Nephron progenitor cell (in vitro differentiated cells): ENCODE measurements at regions not wholly inside any gene's neighbourhood (a gene's known extent, or its start where the extent isn't known, plus 50 kb on each side); places are given as distances from the start of the nearest gene placed in this dataset.
A peak's percentile ranks its signal among the peaks of the same experiment; 100 is the strongest.
"Not testable (repeated sequence)": the region's sequence is repeated elsewhere in the genome, so short reads cannot be mapped to it uniquely, and the experiment has no call there.

Experiments
- DNase-seq: peaks from one replicate; pipeline ENCODE4 v3.0.0; 2021
- H3K27ac Mint-ChIP-seq: 2 replicates; pipeline ENCODE4 v1.8.0; 2021; ENCODE audit warnings: mild to moderate bottlenecking, moderate library complexity, mixed read lengths
- H3K27me3 Mint-ChIP-seq: 2 replicates; pipeline ENCODE4 v1.8.0; 2021; ENCODE audit warnings: mild to moderate bottlenecking, low read depth, mixed read lengths; ENCODE audit not compliant: poor library complexity
- H3K36me3 Mint-ChIP-seq: 2 replicates; pipeline ENCODE4 v1.8.0; 2021; ENCODE audit warnings: low read depth, mixed read lengths
- H3K4me1 Mint-ChIP-seq: 2 replicates; pipeline ENCODE4 v1.8.0; 2021; ENCODE audit warnings: mixed read lengths
- H3K4me3 Mint-ChIP-seq: 2 replicates; pipeline ENCODE4 v1.8.0; 2021; ENCODE audit warnings: mild to moderate bottlenecking, moderate library complexity, mixed read lengths
- H3K9me3 Mint-ChIP-seq: 2 replicates; pipeline ENCODE4 v1.8.0; 2021; ENCODE audit warnings: mild to moderate bottlenecking, moderate library complexity, mixed read lengths
- TF ChIP-seq, protein P1 (sequence below): fragments of 200-600 bp; sonication (generic); IDR thresholded peaks from 2 replicates; pipeline ENCODE4 v1.5.0; 2021; ENCODE audit warnings: antibody characterized with exemption

DNA sequence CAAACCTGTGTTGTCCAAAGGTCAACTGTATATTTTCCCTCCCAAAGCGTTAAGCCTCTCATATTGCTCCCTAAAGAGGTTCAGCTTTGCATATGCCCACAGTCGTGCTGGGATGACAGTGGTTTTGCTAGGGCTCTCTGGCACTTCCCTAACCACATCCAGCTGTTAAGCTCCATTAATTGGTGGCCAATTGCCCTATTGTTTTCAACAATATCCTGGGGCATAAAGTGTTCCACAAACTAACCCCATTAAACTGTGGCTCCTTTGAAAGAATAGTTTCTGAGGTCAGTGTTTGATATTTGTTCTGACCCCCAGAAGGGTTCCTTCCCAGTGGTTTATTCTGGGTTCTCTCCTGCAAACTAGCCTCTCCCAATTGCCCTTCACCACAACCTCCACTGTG lies 194.5 kb downstream of the HSD17B3 start:
- Mint-ChIP-seq H3K27ac (no peak overlapping the region), H3K9me3 (peaks cover 48% of the 10 kb centered on the region), H3K4me1 (peaks cover 39% of the 10 kb centered on the region), H3K36me3 (peaks cover 20% of the 10 kb centered on the region), H3K27me3 (peaks cover 4% of the 10 kb centered on the region), H3K4me3 (no peak overlapping the region)
- no peak for DNase-seq
- TF ChIP-seq, protein P1, sequence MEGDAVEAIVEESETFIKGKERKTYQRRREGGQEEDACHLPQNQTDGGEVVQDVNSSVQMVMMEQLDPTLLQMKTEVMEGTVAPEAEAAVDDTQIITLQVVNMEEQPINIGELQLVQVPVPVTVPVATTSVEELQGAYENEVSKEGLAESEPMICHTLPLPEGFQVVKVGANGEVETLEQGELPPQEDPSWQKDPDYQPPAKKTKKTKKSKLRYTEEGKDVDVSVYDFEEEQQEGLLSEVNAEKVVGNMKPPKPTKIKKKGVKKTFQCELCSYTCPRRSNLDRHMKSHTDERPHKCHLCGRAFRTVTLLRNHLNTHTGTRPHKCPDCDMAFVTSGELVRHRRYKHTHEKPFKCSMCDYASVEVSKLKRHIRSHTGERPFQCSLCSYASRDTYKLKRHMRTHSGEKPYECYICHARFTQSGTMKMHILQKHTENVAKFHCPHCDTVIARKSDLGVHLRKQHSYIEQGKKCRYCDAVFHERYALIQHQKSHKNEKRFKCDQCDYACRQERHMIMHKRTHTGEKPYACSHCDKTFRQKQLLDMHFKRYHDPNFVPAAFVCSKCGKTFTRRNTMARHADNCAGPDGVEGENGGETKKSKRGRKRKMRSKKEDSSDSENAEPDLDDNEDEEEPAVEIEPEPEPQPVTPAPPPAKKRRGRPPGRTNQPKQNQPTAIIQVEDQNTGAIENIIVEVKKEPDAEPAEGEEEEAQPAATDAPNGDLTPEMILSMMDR, result no peak

DNA sequence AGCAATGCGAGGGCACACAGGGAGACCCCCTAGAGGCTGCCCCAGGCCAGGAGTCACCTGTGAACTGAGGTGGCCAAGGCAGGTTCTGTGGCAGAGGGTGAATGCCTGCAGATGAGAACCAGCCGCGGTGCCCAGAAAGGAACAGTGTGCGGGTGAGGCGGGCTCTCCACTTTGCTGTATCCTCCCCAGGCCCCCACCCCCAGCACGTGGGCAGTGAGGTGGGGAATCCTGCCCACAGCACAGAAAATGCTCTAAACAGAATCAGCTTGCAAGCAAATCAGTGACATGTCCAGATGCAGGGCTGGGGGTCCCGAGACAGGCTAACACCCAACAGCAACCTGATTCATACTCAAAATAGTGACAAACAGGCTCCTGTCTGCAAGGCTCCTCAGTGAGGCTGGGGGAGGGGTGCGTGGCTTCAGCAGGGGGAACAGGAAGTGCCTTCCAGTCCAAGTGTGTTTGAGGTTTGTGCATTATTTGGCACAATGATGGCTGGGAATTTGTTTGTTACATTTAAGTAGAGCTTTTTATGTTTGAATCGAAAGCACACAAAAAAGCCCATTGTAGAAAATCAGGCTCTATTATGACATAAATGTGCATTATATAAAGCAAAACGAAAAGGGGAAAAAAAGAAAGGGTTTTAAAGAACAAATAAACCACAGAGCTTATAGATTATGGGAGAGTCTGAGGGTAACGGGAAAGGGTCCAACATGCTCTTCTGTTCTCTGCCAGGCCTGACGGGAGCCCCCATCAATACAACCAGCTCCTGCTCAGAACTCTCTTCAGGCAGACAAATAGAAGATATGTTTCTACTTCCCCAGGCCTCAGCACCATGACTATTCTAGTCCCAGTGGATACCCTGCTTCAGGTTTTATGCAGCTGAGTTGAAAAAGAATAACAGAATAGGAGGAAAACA lies 201.3 kb downstream of the HSD17B3 start:
- Mint-ChIP-seq H3K9me3 (peaks cover 42% of the 10 kb centered on the region), H3K27me3 (peaks cover 5% of the 10 kb centered on the region), H3K36me3 (peaks cover 17% of the 10 kb centered on the region), H3K27ac (no peak overlapping the region), H3K4me1 (peaks cover 34% of the 10 kb centered on the region), H3K4me3 (no peak overlapping the region)
- no peak for DNase-seq
- TF ChIP-seq, protein P1, result no peak

DNA sequence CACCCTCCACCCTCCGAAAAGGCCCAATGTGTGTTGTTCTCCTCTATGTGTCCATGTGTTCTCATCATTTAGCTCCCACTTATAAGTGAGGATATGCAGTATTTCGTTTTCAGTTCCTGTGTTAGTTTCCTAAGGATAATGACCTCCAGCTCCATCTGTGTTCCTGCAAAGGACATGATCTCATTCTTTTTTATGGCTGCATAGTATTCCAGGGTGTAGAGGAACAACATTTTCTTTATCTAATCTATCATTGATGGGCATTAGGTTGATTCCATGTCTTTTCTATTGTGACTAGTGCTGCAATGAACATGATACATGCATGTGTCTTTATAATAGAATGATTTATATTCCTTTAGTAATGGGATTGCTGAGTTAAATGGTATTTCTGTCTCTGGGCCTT lies 211.3 kb downstream of the HSD17B3 start:
- H3K4me3 Mint-ChIP-seq, H3K27ac Mint-ChIP-seq, DNase-seq: not testable (repeated sequence)
- peaks cover 10% of the 10 kb centered on the region for H3K27me3 Mint-ChIP-seq
- peaks cover 19% of the 10 kb centered on the region for H3K9me3 Mint-ChIP-seq
- peaks cover 16% of the 10 kb centered on the region for H3K36me3 Mint-ChIP-seq
- H3K4me1 Mint-ChIP-seq, result peaks cover 50% of the 10 kb centered on the region

DNA sequence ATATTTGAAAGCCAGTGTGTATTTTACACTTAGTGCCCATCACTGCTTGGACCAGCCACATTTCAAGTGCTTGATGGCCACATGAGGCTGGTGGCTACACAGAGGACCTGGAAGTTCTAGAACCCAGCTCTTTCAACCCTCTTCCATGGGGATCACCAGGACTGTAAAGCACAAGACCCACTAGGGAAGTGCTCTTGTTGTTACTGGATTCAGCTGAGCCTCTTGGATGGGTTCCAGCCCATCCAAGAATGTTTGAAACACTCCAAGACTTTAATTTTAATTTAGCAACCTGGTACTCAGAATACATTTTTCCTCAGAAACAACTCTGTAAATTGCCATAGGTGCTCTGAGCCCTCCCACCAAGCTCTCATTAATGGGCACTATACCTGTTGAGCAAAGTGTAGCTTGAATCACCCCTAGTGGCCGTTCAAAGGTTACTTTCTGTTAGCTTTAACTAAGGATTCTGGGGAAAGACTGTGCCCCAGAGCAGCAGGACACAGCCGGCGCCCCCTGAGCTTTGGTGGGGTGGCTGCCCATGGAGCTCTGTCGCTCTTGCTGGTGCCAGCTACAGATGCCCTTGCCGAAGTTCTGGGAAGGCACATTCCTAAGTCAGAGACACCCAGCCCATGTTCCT lies 212.4 kb downstream of the HSD17B3 start:
- Mint-ChIP-seq H3K27ac (no peak overlapping the region), H3K4me1 (peaks cover 55% of the 10 kb centered on the region), H3K9me3 (peaks cover 18% of the 10 kb centered on the region), H3K36me3 (peaks cover 13% of the 10 kb centered on the region), H3K4me3 (no peak overlapping the region), H3K27me3 (peaks cover 8% of the 10 kb centered on the region)
- TF ChIP-seq, protein P1, result no peak
- no peak for DNase-seq

DNA sequence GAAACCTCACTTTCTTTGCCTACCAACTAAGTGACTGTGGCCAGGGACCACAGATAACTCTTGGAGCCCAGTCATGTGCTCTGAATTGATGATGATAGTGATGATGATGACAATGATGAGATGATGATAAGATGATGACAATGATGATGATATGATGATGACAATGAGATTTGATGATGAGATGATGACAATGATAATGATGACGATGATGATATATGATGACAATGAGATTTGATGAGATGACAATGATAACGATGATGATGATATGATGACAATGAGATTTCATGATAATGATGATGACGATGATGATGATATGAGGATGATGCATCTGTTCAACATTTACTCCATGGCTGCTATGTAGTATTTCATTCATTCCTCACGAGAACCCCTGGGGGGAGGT lies 213.0 kb downstream of the ERCC6L2 start:
- peaks cover 56% of the 10 kb centered on the region for H3K4me1 Mint-ChIP-seq
- H3K4me3 Mint-ChIP-seq, result no peak overlapping the region
- no peak for DNase-seq
- no peak overlapping the region for H3K27ac Mint-ChIP-seq
- peaks cover 8% of the 10 kb centered on the region for H3K27me3 Mint-ChIP-seq
- peaks cover 13% of the 10 kb centered on the region for H3K36me3 Mint-ChIP-seq
- TF ChIP-seq, protein P1, result no peak
- H3K9me3 Mint-ChIP-seq, result peaks cover 18% of the 10 kb centered on the region

DNA sequence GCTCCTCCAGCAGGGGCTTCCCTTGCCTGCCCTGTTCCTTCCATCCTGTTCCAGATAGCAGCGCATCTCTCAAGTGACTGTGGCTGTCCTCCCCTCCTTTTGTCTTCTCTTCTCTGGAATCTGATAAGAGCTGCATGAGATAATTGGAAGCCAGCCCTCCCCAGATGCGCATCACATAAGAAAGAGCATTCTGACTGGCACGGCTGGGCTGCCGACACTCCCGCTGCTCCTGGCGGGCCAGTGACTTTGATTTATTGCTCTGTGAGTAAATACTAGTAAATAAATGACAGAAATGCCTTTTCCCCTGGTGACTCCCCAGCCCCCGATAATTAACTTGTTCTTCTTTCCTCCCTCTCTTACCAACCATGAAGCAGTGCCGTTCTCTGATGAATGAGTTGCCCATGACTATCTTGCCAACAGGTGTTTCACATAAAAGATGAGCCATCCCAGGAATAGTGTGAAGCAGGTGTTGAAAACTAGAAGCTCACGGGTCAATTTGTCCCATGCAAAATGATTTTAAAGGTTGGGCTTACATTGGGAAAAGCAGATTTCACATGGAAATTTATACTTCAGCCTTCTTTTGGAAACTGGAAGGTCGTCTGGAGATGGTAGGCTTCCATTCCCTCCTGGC lies 212.3 kb downstream of the ERCC6L2 start:
- DNase-seq, result peak; percentile 55
- Mint-ChIP-seq H3K27me3 (peaks cover 8% of the 10 kb centered on the region), H3K36me3 (peaks cover 13% of the 10 kb centered on the region), H3K27ac (no peak overlapping the region), H3K4me1 (peaks cover 57% of the 10 kb centered on the region), H3K4me3 (peak overlapping the region; percentile 45), H3K9me3 (peaks cover 18% of the 10 kb centered on the region)
- TF ChIP-seq, protein P1, result no peak
